SK-N-SH treated with all-trans-retinoic acid at 6 μM for 48 hours (cell line): ENCODE measurements at regions not wholly inside any gene's neighbourhood (a gene's known extent, or its start where the extent isn't known, plus 50 kb on each side); places are given as distances from the start of the nearest gene placed in this dataset.

Source experiments
- ATAC-seq: fragments of 200-7000 bp; cut with Tn5 transposase; 3 replicates; pipeline ENCODE4 v1.9.1; 2020; ENCODE audit warnings: mild to moderate bottlenecking, moderate library complexity
- ARNTL ChIP-seq: fragments of 450-650 bp; formaldehyde crosslinking; IDR thresholded peaks from 2 replicates; pipeline ENCODE4 v1.5.0; 2020; ENCODE audit warnings: low read depth, mild to moderate bottlenecking, moderate library complexity, borderline replicate concordance
- BACH2 ChIP-seq: fragments of 250-450 bp; sonication (Bioruptor Pico); IDR thresholded peaks from 2 replicates; pipeline ENCODE4 v1.9.0; 2021; ENCODE audit warnings: mild to moderate bottlenecking, borderline replicate concordance
- ESRRG ChIP-seq: fragments of 250-450 bp; sonication (Bioruptor Pico); IDR thresholded peaks from 2 replicates; pipeline ENCODE4 v1.6.1; 2021; ENCODE audit warnings: mild to moderate bottlenecking
- ISL1 ChIP-seq: fragments of 250-450 bp; sonication (Bioruptor Pico); IDR thresholded peaks from 2 replicates; pipeline ENCODE4 v2.1.2; 2022; ENCODE audit warnings: mild to moderate bottlenecking, moderate library complexity
- OSR1 ChIP-seq: fragments of 250-450 bp; sonication (Bioruptor Pico); IDR thresholded peaks from 2 replicates; pipeline ENCODE4 v1.8.0; 2022; ENCODE audit warnings: moderate library complexity, mild to moderate bottlenecking, inconsistent platforms
- SNAI2 ChIP-seq: fragments of 250-450 bp; sonication (Bioruptor Pico); IDR thresholded peaks from 2 replicates; pipeline ENCODE4 v1.5.0; 2020; ENCODE audit warnings: mild to moderate bottlenecking, moderate library complexity
- TCF4 ChIP-seq: fragments of 250-450 bp; sonication (Bioruptor Pico); IDR thresholded peaks from 2 replicates; pipeline ENCODE4 v1.8.0; 2021; ENCODE audit warnings: mild to moderate bottlenecking, moderate library complexity, borderline replicate concordance
- TOX ChIP-seq: fragments of 250-450 bp; sonication (Bioruptor Pico); IDR thresholded peaks from 2 replicates; pipeline ENCODE4 v1.8.0; 2021; ENCODE audit warnings: mild to moderate bottlenecking, moderate library complexity, borderline replicate concordance
- ZC3H10 ChIP-seq: fragments of 250-450 bp; sonication (Bioruptor Pico); IDR thresholded peaks from 2 replicates; pipeline ENCODE4 v1.5.1; 2021; ENCODE audit warnings: mild to moderate bottlenecking, moderate library complexity
- ZFP3 ChIP-seq: fragments of 250-450 bp; sonication (Bioruptor Pico); IDR thresholded peaks from 2 replicates; pipeline ENCODE4 v1.5.0; 2020; ENCODE audit warnings: mild to moderate bottlenecking, moderate library complexity
- ZFP30 ChIP-seq: fragments of 450-650 bp; formaldehyde crosslinking; IDR thresholded peaks from 2 replicates; pipeline ENCODE4 v1.5.0; 2022; ENCODE audit warnings: mild to moderate bottlenecking, moderate library complexity
- ZNF565 ChIP-seq: fragments of 450-650 bp; formaldehyde crosslinking; conservative IDR thresholded peaks from 2 replicates; pipeline ENCODE4 v1.5.0; 2020; ENCODE audit warnings: low read depth, mild to moderate bottlenecking, moderate library complexity
- ZNF70 ChIP-seq: fragments of 450-650 bp; formaldehyde crosslinking; IDR thresholded peaks from 2 replicates; pipeline ENCODE4 v1.5.0; 2020; ENCODE audit warnings: mild to moderate bottlenecking, moderate library complexity
- ZNF8 ChIP-seq: fragments of 450-650 bp; formaldehyde crosslinking; IDR thresholded peaks from 2 replicates; pipeline ENCODE4 v1.5.0; 2020; ENCODE audit warnings: mild to moderate bottlenecking, moderate library complexity
- TF ChIP-seq, protein P1 (sequence below): fragments of 250-450 bp; sonication (Bioruptor Pico); IDR thresholded peaks from 2 replicates; pipeline ENCODE4 v1.5.1; 2020; ENCODE audit warnings: low read depth, mild to moderate bottlenecking, moderate library complexity
- TF ChIP-seq, protein P2 (sequence below): fragments of 250-450 bp; sonication (Bioruptor Pico); IDR thresholded peaks from 2 replicates; pipeline ENCODE4 v1.5.0; 2020; ENCODE audit warnings: mild to moderate bottlenecking, moderate library complexity
- TF ChIP-seq, protein P3 (sequence below): fragments of 250-450 bp; sonication (Bioruptor Pico); IDR thresholded peaks from 2 replicates; pipeline ENCODE4 v1.8.0; 2020; ENCODE audit warnings: mild to moderate bottlenecking, moderate library complexity, borderline replicate concordance
- TF ChIP-seq, protein P4 (sequence below): fragments of 250-450 bp; sonication (Bioruptor Pico); IDR thresholded peaks from 2 replicates; pipeline ENCODE4 v1.5.1; 2021; ENCODE audit warnings: mild to moderate bottlenecking, moderate library complexity

DNA sequence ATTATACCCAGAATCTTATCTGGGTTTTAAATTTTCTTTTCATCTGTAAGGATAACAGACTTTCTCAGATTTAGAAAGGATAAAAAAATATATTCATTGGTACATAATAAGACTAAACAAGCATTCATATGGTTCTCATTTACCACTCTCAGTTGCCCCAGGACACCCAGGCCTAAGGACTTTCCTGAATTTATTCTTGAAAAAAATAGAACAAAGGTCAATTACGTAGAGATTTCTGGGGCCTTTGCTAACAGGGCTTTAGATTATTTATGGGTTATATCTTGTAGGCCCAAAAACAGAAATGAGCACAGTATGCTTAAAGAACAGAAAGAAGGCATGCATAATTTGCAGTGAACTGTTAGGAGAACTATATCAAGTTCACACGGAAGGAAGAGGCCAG lies 269.0 kb upstream of the COL3A1 start:
- TF ChIP-seq TCF4 (CRISPR knock-in tag) (no peak), BACH2 (CRISPR knock-in tag) (no peak), ZFP3 (no peak), ARNTL (CRISPR knock-in tag) (no peak), OSR1 (CRISPR knock-in tag) (no peak), ZNF70 (CRISPR knock-in tag) (no peak), TOX (no peak), ZNF8 (CRISPR knock-in tag) (no peak), ZNF565 (CRISPR knock-in tag) (no peak), ZC3H10 (no peak)
- TF ChIP-seq, protein P1, sequence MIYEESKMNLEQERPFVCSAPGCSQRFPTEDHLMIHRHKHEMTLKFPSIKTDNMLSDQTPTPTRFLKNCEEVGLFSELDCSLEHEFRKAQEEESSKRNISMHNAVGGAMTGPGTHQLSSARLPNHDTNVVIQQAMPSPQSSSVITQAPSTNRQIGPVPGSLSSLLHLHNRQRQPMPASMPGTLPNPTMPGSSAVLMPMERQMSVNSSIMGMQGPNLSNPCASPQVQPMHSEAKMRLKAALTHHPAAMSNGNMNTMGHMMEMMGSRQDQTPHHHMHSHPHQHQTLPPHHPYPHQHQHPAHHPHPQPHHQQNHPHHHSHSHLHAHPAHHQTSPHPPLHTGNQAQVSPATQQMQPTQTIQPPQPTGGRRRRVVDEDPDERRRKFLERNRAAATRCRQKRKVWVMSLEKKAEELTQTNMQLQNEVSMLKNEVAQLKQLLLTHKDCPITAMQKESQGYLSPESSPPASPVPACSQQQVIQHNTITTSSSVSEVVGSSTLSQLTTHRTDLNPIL (CRISPR knock-in tag) = no peak
- TF ChIP-seq, protein P2, sequence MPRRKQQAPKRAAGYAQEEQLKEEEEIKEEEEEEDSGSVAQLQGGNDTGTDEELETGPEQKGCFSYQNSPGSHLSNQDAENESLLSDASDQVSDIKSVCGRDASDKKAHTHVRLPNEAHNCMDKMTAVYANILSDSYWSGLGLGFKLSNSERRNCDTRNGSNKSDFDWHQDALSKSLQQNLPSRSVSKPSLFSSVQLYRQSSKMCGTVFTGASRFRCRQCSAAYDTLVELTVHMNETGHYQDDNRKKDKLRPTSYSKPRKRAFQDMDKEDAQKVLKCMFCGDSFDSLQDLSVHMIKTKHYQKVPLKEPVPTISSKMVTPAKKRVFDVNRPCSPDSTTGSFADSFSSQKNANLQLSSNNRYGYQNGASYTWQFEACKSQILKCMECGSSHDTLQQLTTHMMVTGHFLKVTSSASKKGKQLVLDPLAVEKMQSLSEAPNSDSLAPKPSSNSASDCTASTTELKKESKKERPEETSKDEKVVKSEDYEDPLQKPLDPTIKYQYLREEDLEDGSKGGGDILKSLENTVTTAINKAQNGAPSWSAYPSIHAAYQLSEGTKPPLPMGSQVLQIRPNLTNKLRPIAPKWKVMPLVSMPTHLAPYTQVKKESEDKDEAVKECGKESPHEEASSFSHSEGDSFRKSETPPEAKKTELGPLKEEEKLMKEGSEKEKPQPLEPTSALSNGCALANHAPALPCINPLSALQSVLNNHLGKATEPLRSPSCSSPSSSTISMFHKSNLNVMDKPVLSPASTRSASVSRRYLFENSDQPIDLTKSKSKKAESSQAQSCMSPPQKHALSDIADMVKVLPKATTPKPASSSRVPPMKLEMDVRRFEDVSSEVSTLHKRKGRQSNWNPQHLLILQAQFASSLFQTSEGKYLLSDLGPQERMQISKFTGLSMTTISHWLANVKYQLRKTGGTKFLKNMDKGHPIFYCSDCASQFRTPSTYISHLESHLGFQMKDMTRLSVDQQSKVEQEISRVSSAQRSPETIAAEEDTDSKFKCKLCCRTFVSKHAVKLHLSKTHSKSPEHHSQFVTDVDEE (CRISPR knock-in tag) = no peak
- TF ChIP-seq, protein P3, sequence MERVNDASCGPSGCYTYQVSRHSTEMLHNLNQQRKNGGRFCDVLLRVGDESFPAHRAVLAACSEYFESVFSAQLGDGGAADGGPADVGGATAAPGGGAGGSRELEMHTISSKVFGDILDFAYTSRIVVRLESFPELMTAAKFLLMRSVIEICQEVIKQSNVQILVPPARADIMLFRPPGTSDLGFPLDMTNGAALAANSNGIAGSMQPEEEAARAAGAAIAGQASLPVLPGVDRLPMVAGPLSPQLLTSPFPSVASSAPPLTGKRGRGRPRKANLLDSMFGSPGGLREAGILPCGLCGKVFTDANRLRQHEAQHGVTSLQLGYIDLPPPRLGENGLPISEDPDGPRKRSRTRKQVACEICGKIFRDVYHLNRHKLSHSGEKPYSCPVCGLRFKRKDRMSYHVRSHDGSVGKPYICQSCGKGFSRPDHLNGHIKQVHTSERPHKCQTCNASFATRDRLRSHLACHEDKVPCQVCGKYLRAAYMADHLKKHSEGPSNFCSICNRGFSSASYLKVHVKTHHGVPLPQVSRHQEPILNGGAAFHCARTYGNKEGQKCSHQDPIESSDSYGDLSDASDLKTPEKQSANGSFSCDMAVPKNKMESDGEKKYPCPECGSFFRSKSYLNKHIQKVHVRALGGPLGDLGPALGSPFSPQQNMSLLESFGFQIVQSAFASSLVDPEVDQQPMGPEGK = no peak
- TF ChIP-seq, protein P4, sequence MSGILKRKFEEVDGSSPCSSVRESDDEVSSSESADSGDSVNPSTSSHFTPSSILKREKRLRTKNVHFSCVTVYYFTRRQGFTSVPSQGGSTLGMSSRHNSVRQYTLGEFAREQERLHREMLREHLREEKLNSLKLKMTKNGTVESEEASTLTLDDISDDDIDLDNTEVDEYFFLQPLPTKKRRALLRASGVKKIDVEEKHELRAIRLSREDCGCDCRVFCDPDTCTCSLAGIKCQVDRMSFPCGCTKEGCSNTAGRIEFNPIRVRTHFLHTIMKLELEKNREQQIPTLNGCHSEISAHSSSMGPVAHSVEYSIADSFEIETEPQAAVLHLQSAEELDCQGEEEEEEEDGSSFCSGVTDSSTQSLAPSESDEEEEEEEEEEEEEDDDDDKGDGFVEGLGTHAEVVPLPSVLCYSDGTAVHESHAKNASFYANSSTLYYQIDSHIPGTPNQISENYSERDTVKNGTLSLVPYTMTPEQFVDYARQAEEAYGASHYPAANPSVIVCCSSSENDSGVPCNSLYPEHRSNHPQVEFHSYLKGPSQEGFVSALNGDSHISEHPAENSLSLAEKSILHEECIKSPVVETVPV (CRISPR knock-in tag) = no peak
- no peak for ATAC-seq

DNA sequence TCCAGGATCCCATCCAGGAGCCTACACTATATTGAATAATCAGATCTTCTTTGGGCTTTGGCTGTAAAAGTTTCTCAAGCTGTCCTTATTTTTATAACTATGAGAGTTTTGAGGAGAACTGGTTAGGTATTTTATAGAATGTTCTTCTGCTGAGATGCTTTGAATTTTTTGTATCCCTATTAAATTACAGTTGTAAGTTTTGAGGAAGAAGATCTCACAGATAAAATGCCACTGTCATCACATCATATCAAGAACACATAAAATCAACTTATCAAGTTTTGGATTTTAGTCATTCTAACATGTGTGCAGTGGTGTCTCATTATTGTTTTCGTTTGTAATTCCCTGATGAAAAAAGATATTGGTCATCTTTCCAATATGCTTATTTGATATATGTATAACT lies 260.2 kb upstream of the COL3A1 start:
- ATAC-seq = no peak
- TF ChIP-seq, protein P1 (CRISPR knock-in tag) = peak; percentile 64; the same call in 1 of the 2 replicates
- TF ChIP-seq SNAI2 (CRISPR knock-in tag) = no peak
- no peak for TF ChIP-seq ZFP3
- TF ChIP-seq ISL1 (CRISPR knock-in tag) = peak; percentile 70

DNA sequence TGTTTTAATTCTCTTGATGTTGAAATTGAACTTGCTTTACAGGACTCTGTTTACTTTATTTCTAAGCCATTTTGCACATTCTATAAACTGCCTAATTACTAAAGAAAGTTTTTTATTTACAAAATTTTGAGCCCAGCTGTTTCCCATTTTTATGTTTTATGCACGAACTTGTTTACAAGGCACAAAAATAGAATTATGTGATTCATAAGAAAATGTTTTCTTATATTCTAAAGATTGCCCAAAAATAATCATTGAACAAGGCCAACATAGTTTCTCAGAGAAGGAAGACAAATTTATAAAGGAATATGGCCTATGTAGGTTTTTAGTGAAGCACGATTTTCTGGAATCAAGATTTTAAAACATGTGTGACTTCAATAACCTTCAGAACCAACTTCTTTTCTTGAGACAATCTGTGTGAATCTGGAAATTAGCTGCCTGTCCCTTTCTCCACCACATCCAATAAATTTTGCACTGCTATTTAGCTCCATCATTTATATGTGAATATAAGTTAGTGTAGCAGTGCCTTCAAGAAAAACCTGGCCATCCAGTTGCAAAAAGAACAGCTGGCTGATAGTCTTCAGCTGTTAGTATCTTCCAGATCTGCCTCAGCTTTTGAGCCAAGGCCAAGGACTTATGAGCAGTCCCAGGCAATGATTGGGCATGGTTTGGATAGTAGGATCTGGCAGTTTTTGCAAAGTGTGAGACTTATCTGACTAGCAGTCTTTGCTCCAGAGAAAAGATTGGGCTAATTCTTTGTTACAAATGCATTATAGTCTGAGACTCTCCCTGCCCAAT lies 253.2 kb upstream of the COL3A1 start:
- ATAC-seq = no peak

More for the DNA sequence above, 253.2 kb upstream of the COL3A1 start:
- TF ChIP-seq TOX (no peak), ISL1 (CRISPR knock-in tag) (no peak), ZNF8 (CRISPR knock-in tag) (no peak), ZFP3 (no peak), BACH2 (CRISPR knock-in tag) (no peak), OSR1 (CRISPR knock-in tag) (no peak), ZFP30 (CRISPR knock-in tag) (no peak), ESRRG (CRISPR knock-in tag) (no peak), ZNF70 (CRISPR knock-in tag) (no peak), SNAI2 (CRISPR knock-in tag) (no peak)
- TF ChIP-seq, protein P2 (CRISPR knock-in tag) = no peak
- TF ChIP-seq, protein P4 (CRISPR knock-in tag) = no peak
- TF ChIP-seq, all 23 proteins: peak for 0
